GM19043 (cell line): ENCODE measurements at regions not wholly inside any gene's neighbourhood (a gene's known extent, or its start where the extent isn't known, plus 50 kb on each side); places are given as distances from the start of the nearest gene placed in this dataset.

Experiments used
- ATAC-seq: cut with Tn5 transposase; IDR thresholded peaks from one replicate; pipeline ENCODE4 v1.9.1; 2021; ENCODE audit warnings: low read depth; ENCODE audit not compliant: unreplicated experiment

DNA sequence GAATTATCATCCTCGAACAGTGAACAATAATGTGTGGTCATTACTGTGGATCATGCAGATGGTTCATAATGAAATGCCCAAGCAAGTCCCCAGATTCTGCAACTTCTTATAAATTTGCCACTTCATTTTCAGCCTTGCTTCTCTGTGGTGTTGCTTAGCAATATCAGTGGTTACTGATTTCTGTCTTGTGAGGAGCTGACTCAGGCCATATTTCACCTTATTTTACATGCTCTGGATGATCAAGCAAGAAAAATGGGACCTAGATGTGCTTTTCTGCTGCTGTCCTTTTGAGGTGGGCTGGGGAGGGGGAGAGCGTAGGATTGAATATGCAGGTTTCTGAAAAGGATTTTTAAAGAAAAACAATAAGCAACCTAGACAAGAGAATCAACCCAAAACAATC, 188.3 kb downstream of the SLC24A2 start:
- no peak for ATAC-seq

DNA sequence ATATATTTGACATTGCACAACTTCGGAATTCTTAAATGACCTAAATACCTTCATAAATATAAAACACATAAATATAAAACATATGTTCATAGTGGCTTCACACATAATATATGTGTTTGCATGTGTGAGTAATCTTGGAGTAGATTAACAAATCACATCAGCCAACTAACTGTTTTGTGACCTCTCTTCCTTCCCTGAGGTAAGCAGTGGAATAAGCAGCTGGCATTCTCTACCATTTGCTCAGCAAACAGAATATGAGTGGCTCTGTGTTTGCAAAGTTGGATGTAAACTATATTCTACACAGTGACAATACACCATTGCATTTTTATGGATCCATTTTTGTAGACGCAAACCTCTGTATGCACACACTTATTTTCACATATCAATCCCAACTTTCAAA, 189.9 kb downstream of the ACER2 start:
- no peak for ATAC-seq

GRCh38 chr9:19597176-19597575, 188.4 kb downstream of the ACER2 start:
- ATAC-seq, result no peak

- no peak for ATAC-seq
These were observed 186.2 kb downstream of the ACER2 start for GRCh38 chr9:19595003-19595402.

DNA sequence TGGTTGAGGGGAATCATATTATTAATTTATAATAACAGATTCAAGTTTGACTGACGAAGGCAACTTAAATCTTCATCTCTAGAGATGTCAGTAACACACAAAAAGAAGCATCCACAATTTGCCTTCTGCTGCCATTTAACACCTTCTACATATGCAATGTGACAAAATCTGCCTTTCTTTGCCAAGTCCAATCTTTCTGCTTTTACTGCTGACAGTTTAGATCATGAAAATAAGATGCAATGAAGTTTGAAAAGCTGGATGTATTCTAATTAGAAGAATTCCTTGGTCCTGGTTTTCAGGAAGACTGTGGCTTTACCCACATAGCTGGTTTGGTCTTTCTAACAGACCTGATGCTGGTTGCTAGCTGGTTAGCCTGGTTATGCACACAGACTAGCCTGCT, 178.9 kb downstream of the ACER2 start:
- ATAC-seq, result no peak

DNA sequence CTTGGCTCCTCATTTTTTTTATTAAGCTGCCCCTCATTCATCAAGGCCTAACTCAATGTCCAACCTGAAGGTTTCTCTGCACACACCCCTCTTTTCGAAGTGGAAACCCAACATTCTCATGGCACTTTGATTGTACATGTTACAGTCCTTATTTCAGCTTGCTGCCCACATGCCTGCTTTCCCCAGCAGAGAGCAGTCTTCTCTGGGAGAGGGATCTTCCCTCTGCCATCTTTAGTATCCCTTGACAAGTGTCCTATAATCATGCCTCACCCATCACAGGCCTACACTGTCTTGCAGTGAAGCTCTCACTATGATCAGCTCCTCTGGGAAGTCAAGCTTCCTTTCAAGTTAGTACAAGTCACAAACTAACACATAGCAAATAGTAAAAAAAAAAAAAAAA, 175.1 kb downstream of the ACER2 start:
- ATAC-seq, result no peak

DNA sequence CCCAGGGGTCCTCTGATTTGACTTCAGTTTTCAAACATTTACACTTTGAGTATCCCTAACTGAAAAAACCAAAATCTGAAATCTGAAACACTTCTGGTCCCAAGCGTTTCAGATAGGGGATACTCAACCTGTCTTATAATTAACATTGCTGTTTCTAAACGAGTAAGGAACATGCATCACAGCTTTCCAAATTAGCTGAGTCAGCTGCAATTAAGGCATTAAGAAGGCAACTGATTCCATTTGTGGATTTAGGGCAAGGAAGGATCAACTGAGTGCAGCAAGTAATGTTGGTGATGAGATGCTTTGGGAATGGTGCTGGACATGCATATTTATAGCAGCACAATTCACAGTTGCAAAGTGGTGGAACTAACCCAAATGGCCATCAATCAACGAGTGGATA, 168.6 kb downstream of the ACER2 start:
- ATAC-seq, result no peak

GRCh38 chr9:19568946-19569345, 160.1 kb downstream of the ACER2 start:
- ATAC-seq, result no peak

DNA sequence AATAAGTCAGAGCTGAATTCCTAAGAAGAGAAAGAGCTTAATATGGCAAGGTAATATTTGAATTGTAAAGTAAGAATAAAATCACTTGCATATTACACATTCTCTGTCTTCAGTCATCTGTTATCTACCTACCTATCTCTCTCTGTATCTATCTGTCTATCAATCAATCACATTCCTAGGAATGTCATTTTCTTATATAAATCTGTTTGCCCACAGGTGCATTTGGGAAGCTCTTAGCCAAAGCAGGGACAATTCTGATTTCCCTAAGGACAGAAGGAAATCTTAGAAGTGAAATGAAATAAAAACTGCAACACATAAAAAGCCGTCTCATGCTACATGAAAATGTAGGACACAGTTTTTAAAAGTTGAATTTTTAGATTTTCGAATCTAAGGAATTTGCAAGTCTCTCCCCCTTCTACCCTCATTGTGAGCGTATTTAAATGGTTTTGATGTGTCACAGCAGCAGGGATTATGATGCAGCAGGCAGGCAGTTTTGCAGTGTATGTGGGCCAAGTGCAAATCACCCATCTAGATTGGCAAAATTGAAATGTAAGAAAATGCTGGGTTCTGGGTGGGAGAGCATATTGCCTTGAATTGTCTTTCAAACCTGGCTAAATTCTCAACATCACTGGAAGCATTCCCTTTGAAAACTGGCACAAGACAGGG, 155.7 kb downstream of the ACER2 start:
- ATAC-seq, result no peak

DNA sequence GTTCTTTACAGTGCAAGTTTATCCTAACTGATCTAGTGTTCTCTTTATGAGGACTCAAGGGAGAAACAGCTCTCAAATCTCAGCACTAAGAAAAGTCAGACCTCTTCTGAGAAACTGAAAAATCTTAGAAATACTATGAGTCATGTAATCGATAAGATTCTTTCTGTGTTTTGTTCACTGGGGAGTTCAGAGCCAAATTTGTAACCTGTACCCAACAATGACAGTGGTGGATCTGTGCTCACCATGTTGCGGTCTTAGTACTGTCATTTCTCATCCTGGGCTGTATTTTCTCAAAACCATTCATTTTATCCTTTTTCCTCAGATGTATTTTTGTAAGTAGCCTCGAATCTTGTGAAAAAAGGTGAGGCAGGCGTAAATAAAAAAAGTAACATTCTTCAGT, 146.4 kb downstream of the ACER2 start:
- no peak for ATAC-seq

DNA sequence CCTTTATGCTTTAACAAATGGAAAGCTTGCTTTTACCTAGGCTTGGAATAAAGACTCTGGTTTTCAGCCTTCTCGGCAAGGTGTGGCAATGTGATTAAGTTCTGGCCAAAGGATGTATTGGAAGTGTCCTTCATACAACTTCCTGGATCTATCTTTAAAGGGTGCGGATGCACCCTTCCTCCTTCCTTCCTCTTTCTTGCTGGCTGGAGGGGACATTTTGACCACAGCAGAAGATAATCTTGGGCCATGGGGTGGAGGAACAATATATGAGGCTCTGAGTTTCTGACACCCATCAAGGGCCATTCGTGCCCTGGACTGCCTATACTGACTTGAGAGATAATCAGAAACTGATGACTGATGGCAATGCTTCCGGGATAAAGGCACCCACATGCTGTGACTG, 145.7 kb downstream of the ACER2 start:
- no peak for ATAC-seq

GRCh38 chr9:19553441-19553840, 144.6 kb downstream of the ACER2 start:
- no peak for ATAC-seq

DNA sequence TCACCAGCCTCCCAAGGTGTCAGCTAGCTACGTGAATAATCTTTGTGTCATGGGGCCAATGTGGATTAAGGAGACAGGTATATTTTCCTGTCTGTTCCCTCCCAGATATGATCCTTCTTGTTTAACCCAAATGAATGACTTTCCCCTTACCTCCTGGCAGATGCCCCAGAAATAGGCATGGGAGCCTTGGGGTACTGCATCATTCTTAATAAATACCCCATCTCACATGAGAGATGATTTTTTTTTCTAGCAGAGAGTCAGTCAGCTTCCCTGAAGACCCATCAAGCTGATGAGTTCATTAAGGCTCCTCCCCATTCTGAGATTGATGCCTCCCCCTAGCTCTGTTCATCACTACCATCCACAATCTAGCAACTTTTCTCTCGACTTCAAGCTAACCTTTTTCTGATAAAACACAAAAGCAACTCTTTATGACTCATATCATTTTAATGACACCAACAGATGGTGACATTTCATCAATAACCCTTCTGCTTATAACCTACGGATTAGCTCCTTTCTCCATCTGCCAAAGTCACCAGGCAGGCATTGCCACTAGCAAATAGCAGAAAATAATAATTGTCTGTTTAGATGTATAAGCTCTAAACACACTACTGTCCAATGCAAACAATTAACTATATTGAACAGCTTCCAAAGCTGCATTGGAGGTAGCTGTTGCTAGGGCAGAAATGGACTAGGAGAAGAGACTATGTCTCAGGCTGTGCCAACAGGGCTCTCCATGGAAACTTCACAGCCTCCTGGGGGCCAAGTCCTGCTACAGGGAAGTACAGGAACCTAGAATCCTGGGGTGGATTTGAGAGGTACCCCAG, 143.7 kb downstream of the ACER2 start:
- ATAC-seq, result no peak

- ATAC-seq, result peak; percentile 44
These were observed 142.5 kb downstream of the ACER2 start for GRCh38 chr9:19551124-19551929.

GRCh38 chr9:19550009-19550408, 141.2 kb downstream of the ACER2 start:
- ATAC-seq, result no peak

- no peak for ATAC-seq
These were observed 124.6 kb downstream of the ACER2 start for GRCh38 chr9:19533373-19533772.

DNA sequence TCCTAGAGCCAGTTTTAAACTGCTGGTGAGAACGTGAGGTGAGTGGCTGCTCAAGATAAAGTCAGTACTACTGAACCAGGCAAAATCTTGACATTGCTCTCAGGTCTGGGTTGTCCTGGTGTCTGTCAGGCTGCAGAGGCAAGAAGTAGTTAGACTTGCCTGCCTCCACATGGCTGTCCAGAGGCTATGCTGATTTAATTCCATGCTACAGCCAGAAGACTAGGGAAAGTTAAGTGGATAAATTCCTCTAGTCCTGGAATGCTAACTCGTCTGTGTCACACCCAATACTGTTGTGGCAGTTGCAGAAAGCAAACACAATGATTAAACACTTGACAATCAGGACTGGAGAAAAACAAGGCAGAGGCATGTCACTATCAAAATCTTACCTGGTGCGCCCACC, 118.9 kb downstream of the ACER2 start:
- no peak for ATAC-seq

DNA sequence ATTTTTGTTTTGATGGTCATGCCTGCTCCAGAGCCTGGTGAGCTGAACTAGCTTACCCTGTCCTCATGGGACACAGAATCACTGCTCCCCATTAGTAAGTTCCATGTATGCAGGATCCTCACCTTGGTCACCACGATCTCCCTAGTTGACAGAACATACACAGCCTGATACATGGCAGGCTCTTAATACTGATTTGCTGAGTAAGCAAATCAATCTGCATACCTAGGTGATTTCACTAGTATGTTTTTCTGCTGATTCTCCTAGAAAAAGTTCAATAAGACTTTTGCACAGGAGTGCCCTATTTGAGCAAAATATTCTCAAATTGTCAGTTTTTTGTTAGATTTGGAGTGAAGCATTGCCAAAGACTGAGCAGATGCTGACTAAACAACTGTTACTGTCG, 113.7 kb downstream of the ACER2 start:
- no peak for ATAC-seq

- no peak for ATAC-seq
These were observed 112.4 kb downstream of the ACER2 start for GRCh38 chr9:19521205-19521604.

DNA sequence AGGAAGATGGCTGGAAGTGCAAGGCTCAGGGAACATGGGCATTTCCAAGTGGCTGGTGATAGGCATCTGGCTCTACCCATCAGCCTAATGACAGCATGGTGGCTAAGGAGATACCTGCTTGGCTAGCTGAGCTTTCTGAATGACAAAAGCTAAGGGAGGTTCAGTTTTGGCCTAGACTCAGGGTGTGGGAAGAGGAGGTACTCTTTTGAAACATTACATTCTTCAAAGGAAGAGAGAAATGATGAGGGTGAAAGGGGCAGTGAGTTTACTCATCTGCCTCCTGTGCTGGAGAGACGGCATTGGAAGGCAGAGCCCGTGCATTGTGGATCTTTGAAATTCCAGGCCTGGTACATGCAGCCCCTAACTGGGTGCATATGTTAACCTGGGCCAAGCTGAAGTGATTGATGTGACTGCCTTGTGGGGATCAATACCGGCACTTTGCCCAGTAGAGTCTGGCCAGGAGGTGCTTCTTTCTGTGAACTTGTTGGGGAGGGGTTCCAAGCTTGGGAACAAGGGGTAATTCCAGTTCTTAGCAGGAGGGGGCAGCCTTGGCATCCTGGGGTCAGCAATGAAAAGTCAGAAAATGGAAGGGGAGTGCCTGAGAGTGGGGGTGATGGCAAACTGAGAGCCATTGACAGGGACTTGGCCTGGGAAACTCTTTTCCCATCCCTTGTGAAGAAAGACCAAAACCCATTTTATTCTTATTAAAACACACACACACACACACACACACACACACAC, 108.6 kb downstream of the ACER2 start:
- ATAC-seq, result no peak

DNA sequence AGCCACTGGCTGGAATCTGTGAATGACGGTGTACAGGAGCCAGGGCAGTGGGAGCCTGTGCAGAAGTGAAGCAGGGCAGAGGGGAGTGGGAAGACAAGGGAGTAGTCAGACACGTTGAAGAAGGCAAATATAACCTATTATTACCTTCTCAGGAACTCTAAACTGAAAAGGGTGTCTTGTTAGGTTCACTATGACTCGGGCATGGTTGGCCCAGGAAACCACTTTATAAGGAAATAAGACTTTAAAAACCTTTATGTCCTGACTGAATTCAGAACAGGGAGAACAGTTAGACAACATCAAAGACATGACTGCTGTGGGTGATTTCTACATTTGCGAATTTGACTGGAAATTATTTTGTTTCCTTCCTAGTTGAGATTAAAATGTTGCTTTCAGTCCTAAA, 107.5 kb downstream of the ACER2 start:
- ATAC-seq, result no peak
